ENCODE measurements at regions not wholly inside any gene's neighbourhood (a gene's known extent, or its start where the extent isn't known, plus 50 kb on each side); places are given as distances from the start of the nearest gene placed in this dataset.
"Not testable (repeated sequence)": the region's sequence is repeated elsewhere in the genome, so short reads cannot be mapped to it uniquely, and the experiment has no call there.

DNA sequence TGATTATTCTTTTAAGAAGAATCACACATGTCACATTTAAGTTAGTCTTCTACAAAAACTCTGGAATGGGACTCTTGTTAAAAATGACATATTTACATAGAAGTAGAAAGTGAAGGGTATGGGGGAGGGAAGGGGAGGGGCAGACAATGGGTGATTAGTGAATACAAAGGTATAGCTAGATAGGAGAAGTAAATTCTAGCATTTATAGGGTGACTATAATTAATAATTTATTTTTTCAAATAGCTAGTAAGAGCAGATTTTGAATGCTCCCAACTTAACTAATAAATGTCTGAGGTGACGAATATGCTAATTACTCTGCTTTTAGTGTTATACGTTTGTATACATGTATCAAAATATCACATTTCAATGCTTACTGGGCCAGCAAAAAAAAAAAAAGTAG is 59.4 kb downstream of the BLTP3B start:
- H3K4me3 Mint-ChIP-seq = no peak overlapping the region
- no peak overlapping the region for H3K27ac Mint-ChIP-seq
- peaks cover 28% of the 10 kb centered on the region for H3K9me3 Mint-ChIP-seq
- H3K27me3 Mint-ChIP-seq (ENCODE audit: low read depth) = no peaks in the 10 kb centered on the region
- H3K36me3 Mint-ChIP-seq (ENCODE audit: low read depth) = peaks cover 73% of the 10 kb centered on the region
- no peaks in the 10 kb centered on the region for H3K4me1 Mint-ChIP-seq
- TF ChIP-seq, protein P1, sequence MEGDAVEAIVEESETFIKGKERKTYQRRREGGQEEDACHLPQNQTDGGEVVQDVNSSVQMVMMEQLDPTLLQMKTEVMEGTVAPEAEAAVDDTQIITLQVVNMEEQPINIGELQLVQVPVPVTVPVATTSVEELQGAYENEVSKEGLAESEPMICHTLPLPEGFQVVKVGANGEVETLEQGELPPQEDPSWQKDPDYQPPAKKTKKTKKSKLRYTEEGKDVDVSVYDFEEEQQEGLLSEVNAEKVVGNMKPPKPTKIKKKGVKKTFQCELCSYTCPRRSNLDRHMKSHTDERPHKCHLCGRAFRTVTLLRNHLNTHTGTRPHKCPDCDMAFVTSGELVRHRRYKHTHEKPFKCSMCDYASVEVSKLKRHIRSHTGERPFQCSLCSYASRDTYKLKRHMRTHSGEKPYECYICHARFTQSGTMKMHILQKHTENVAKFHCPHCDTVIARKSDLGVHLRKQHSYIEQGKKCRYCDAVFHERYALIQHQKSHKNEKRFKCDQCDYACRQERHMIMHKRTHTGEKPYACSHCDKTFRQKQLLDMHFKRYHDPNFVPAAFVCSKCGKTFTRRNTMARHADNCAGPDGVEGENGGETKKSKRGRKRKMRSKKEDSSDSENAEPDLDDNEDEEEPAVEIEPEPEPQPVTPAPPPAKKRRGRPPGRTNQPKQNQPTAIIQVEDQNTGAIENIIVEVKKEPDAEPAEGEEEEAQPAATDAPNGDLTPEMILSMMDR (IDR thresholded peaks at IDR 0.05; ENCODE audit: unreplicated experiment in 3 of 3) = no peak

DNA sequence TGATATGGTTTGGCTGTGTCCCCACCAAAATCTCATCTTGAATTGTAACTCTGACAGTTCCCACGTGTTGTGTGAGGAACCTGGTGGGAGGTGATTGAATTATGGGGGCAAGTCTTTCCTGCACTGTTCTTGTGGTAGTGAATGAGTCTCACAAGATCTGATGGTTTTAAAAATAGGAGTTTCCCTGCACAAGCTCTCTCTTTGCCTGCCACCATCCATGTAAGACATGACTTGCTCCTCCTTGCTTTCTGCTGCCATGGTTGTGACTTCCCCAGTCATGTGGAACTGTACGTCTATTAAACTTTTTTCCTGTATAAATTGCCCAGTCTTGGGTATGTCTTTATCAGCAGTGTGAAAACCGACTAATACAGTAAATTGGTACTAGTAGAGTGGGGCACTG is 63.9 kb downstream of the BLTP3B start:
- not testable (repeated sequence) for H3K27ac Mint-ChIP-seq; H3K4me3 Mint-ChIP-seq; H3K27me3 Mint-ChIP-seq (ENCODE audit: low read depth); H3K4me1 Mint-ChIP-seq
- Mint-ChIP-seq H3K9me3 (peaks cover 39% of the 10 kb centered on the region), H3K36me3 (ENCODE audit: low read depth) (peaks cover 91% of the 10 kb centered on the region)

- no peak overlapping the region for H3K27ac Mint-ChIP-seq
These were observed 65.3 kb downstream of the BLTP3B start for GRCh38 chr12:100077367-100077766.

DNA sequence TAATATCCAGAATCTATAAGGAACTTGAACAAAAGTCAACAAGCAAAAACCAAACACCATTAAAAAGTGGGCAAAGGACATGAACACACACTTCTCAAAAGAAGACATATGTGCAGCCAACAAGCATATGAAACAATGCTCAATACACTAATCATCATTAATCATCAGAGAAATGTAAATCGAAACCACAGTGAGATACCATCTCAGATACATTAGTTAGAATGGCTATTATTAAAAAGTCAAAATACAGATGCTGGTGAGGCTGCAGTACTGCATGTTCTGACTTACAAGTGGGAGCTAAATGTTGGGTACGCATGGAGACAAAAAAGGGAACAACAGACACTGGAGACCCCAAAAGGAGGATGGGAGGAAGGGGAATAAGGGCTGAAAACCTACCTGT is 67.1 kb downstream of the BLTP3B start:
- H3K27ac Mint-ChIP-seq = no peak overlapping the region
- TF ChIP-seq, protein P1 (IDR thresholded peaks at IDR 0.05; ENCODE audit: unreplicated experiment in 3 of 3) = no peak
- peaks cover 26% of the 10 kb centered on the region for H3K9me3 Mint-ChIP-seq

More at GRCh38 chr12:100077367-100077766, 65.3 kb downstream of the BLTP3B start:
- Mint-ChIP-seq H3K4me1 (no peaks in the 10 kb centered on the region), H3K36me3 (ENCODE audit: low read depth) (peaks cover 81% of the 10 kb centered on the region), H3K4me3 (no peak overlapping the region), H3K9me3 (peaks cover 38% of the 10 kb centered on the region), H3K27me3 (ENCODE audit: low read depth) (no peaks in the 10 kb centered on the region)
- TF ChIP-seq, protein P1 (IDR thresholded peaks at IDR 0.05; ENCODE audit: unreplicated experiment in 3 of 3) = no peak

GRCh38 chr12:100069795-100070194 is 72.9 kb downstream of the BLTP3B start:
- Mint-ChIP-seq H3K9me3 (peaks cover 40% of the 10 kb centered on the region), H3K4me1 (no peaks in the 10 kb centered on the region), H3K27ac (no peak overlapping the region), H3K4me3 (no peak overlapping the region), H3K36me3 (ENCODE audit: low read depth) (peaks cover 70% of the 10 kb centered on the region), H3K27me3 (ENCODE audit: low read depth) (peaks cover 7% of the 10 kb centered on the region)
- TF ChIP-seq, protein P1 (IDR thresholded peaks at IDR 0.05; ENCODE audit: unreplicated experiment in 3 of 3) = no peak

More for the DNA sequence above, 67.1 kb downstream of the BLTP3B start:
- H3K36me3 Mint-ChIP-seq (ENCODE audit: low read depth) = peaks cover 67% of the 10 kb centered on the region
- no peak overlapping the region for H3K4me3 Mint-ChIP-seq
- H3K27me3 Mint-ChIP-seq (ENCODE audit: low read depth) = no peaks in the 10 kb centered on the region
- H3K4me1 Mint-ChIP-seq = no peaks in the 10 kb centered on the region

DNA sequence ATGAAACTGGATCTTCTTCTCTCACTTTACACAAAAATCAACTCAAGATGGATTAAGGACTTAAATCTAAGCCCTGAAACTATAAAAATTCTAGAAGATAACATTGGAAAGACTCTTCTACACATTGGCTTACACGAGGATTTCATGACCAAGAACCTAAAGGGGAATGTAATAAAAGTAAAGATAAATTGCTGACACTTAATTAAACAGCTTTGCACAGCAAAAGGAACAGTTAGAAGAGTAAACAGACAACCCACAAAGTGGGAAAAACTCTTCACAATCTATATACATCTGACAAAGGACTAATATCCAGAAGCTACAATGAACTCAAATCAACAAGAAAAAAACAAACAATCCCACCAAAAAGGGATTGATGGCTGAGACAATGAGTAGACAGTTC is 74.4 kb downstream of the BLTP3B start:
- TF ChIP-seq, protein P1 (IDR thresholded peaks at IDR 0.05; ENCODE audit: unreplicated experiment in 3 of 3) = no peak
- Mint-ChIP-seq H3K27ac (no peak overlapping the region), H3K4me1 (no peaks in the 10 kb centered on the region), H3K27me3 (ENCODE audit: low read depth) (peaks cover 7% of the 10 kb centered on the region), H3K36me3 (ENCODE audit: low read depth) (peaks cover 73% of the 10 kb centered on the region), H3K9me3 (peaks cover 46% of the 10 kb centered on the region), H3K4me3 (no peak overlapping the region)

All from nephron (organoid).